Activated CD4-positive, alpha-beta T cell treated with anti-CD3 and anti-CD28 coated beads for 24 hours (primary cell): ENCODE measurements at regions not wholly inside any gene's neighbourhood (a gene's known extent, or its start where the extent isn't known, plus 50 kb on each side); places are given as distances from the start of the nearest gene placed in this dataset.
"Not testable (repeated sequence)": the region's sequence is repeated elsewhere in the genome, so short reads cannot be mapped to it uniquely, and the experiment has no call there.

Experiments used
- DNase-seq, 2 donors: peaks; one replicate each; pipeline ENCODE4 v3.0.0-alpha.2; 2020; ENCODE audit warnings: low read depth in 2 of 2

GRCh38 chr2:193024791-193025190 lies 830.1 kb upstream of the TMEFF2 start:
- no peak for DNase-seq

- DNase-seq, result no peak
Observed at GRCh38 chr2:193011870-193012269, 817.1 kb upstream of the TMEFF2 start.

- no peak for DNase-seq
Observed at GRCh38 chr2:192993059-192993458, 798.3 kb upstream of the TMEFF2 start.

- no peak for DNase-seq
Observed at GRCh38 chr2:192983173-192983572, 788.4 kb upstream of the TMEFF2 start.

GRCh38 chr2:192978395-192978794 lies 783.7 kb upstream of the TMEFF2 start:
- no peak for DNase-seq

- no peak for DNase-seq
Observed at GRCh38 chr2:192971981-192972380, 777.2 kb upstream of the TMEFF2 start.

GRCh38 chr2:192969055-192969454 lies 774.3 kb upstream of the TMEFF2 start:
- DNase-seq, result no peak

- no peak for DNase-seq
Observed at GRCh38 chr2:192960945-192961344, 766.2 kb upstream of the TMEFF2 start.

GRCh38 chr2:192958615-192959014 lies 763.9 kb upstream of the TMEFF2 start:
- DNase-seq, result not testable (repeated sequence)

- DNase-seq, result no peak
Observed at GRCh38 chr2:192957425-192957824, 762.7 kb upstream of the TMEFF2 start.

GRCh38 chr2:192953116-192953515 lies 758.4 kb upstream of the TMEFF2 start:
- DNase-seq, result no peak

GRCh38 chr2:192952245-192952644 lies 757.5 kb upstream of the TMEFF2 start:
- no peak for DNase-seq

- DNase-seq, result no peak
Observed at GRCh38 chr2:192948316-192948715, 753.6 kb upstream of the TMEFF2 start.

- no peak for DNase-seq
Observed at GRCh38 chr2:192947352-192947751, 752.6 kb upstream of the TMEFF2 start.

GRCh38 chr2:192940767-192941166 lies 746.0 kb upstream of the TMEFF2 start:
- DNase-seq, result no peak

GRCh38 chr2:192932376-192932775 lies 737.6 kb upstream of the TMEFF2 start:
- DNase-seq, result no peak

GRCh38 chr2:192921631-192922030 lies 726.9 kb upstream of the TMEFF2 start:
- DNase-seq, result not testable (repeated sequence)

- DNase-seq, result no peak
Observed at GRCh38 chr2:192901446-192901845, 706.7 kb upstream of the TMEFF2 start.

- no peak for DNase-seq
Observed at GRCh38 chr2:192899466-192899865, 704.7 kb upstream of the TMEFF2 start.

GRCh38 chr2:192893976-192894375 lies 699.2 kb upstream of the TMEFF2 start:
- not testable (repeated sequence) for DNase-seq

- DNase-seq, result no peak
Observed at GRCh38 chr2:192888109-192888508, 693.4 kb upstream of the TMEFF2 start.

GRCh38 chr2:192887337-192887736 lies 692.6 kb upstream of the TMEFF2 start:
- DNase-seq, result no peak

GRCh38 chr2:192886636-192887035 lies 691.9 kb upstream of the TMEFF2 start:
- DNase-seq, result no peak

- DNase-seq, result no peak
Observed at GRCh38 chr2:192885569-192886160, 690.9 kb upstream of the TMEFF2 start.
